ENCODE measurements at regions not wholly inside any gene's neighbourhood (a gene's known extent, or its start where the extent isn't known, plus 50 kb on each side); places are given as distances from the start of the nearest gene placed in this dataset.
"Not testable (repeated sequence)": the region's sequence is repeated elsewhere in the genome, so short reads cannot be mapped to it uniquely, and the experiment has no call there.

DNA sequence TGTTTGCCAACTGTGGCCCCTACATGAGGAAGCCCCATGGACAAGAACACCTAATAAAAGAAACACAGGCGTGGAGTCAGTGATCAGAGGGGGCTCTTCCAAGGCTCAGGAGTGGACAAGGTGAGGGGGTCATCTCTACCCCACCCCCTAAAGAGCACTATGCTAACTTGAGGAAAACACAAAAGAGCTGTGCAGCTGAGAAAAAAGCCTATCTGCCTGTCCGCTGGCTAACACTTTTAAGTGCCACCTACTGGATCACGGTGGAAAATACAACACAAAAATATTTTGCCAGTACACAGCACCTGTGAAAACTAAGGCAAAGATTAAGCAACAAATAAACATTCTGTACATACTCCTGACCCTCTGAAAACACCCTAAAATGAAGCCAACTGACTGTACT is 53.1 kb upstream of the COBL start:
- peaks cover 9% of the 10 kb centered on the region for H3K4me1 ChIP-seq
- Mint-ChIP-seq H3K4me3 (no peak overlapping the region), H3K4me1 (peaks cover 12% of the 10 kb centered on the region), H3K27ac (no peak overlapping the region), H3K36me3 (no peaks in the 10 kb centered on the region), H3K27me3 (ENCODE audit: insufficient read depth, low read depth) (peaks cover 3% of the 10 kb centered on the region), H3K9me3 (no peaks in the 10 kb centered on the region)
- H3K9ac ChIP-seq, result no peak overlapping the region
- H4K20me1 ChIP-seq (ENCODE audit: low read depth), result no peaks in the 10 kb centered on the region
- H3K4me3 ChIP-seq, result no peak overlapping the region
- H3K27me3 ChIP-seq, result no peaks in the 10 kb centered on the region
- DNase-seq (ENCODE audit: low spot score), result peak; percentile 56
- peak overlapping the region; percentile 36 for H2AFZ ChIP-seq (replicated peaks)
- no peak overlapping the region for H3K27ac ChIP-seq
- H3K36me3 ChIP-seq, result no peaks in the 10 kb centered on the region
- TF ChIP-seq CTCF (IDR thresholded peaks at IDR 0.05), result peak; percentile 61
- no peak for TF ChIP-seq EZH2phosphoT487 (IDR thresholded peaks at IDR 0.05)
- TF ChIP-seq EZH2 (IDR thresholded peaks at IDR 0.05), result no peak
- no peaks in the 10 kb centered on the region for H3K79me2 ChIP-seq (ENCODE audit: low read depth)
- no peaks in the 10 kb centered on the region for H3K9me3 ChIP-seq (ENCODE audit: low read depth)
- no peak overlapping the region for H3K4me2 ChIP-seq
- H3F3A ChIP-seq (ENCODE audit: low read depth), result peaks cover 6% of the 10 kb centered on the region

DNA sequence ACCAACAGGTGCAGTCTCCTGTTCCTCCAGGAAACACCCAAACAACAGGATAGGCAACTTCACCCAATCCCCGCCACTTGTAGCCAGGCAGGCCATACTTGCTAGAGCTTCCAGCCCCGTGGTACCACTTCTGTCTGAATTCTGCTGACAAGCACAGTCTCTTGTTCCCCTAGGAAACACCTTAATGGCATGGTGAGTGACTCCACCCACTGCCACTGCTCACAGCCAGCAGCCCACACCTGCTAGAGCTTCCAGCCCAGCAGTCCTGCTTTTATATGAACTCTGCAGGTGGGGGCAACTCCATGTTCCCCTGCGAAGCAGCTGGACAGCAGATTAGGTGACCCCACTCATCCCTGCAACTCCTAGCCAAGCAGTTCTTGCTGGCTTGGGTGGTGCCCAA is 52.6 kb upstream of the COBL start:
- not testable (repeated sequence) for H3K27me3 Mint-ChIP-seq (ENCODE audit: insufficient read depth, low read depth); H3K79me2 ChIP-seq (ENCODE audit: low read depth); H4K20me1 ChIP-seq (ENCODE audit: low read depth); H3K9me3 Mint-ChIP-seq; H3K9me3 ChIP-seq (ENCODE audit: low read depth); H3K9ac ChIP-seq; H3K27ac Mint-ChIP-seq; H3F3A ChIP-seq (ENCODE audit: low read depth); H3K4me3 ChIP-seq; H3K4me1 ChIP-seq; H3K36me3 Mint-ChIP-seq; H3K27me3 ChIP-seq; H3K4me2 ChIP-seq; H3K27ac ChIP-seq; H3K36me3 ChIP-seq; H3K4me3 Mint-ChIP-seq; H2AFZ ChIP-seq (replicated peaks); DNase-seq (ENCODE audit: low spot score)
- H3K4me1 Mint-ChIP-seq, result peaks cover 12% of the 10 kb centered on the region

GRCh38 chr7:51368334-51368733 is 51.7 kb upstream of the COBL start:
- H3K9me3 Mint-ChIP-seq, result no peaks in the 10 kb centered on the region
- Histone ChIP-seq H3K79me2 (ENCODE audit: low read depth) (no peaks in the 10 kb centered on the region), H3K4me3 (no peak overlapping the region), H3K36me3 (no peaks in the 10 kb centered on the region), H3K27ac (no peak overlapping the region), H3K4me1 (peaks cover 9% of the 10 kb centered on the region), H4K20me1 (ENCODE audit: low read depth) (no peaks in the 10 kb centered on the region), H3K4me2 (no peak overlapping the region), H3K9ac (no peak overlapping the region), H3K27me3 (no peaks in the 10 kb centered on the region), H3F3A (ENCODE audit: low read depth) (peaks cover 6% of the 10 kb centered on the region), H3K9me3 (ENCODE audit: low read depth) (no peaks in the 10 kb centered on the region), H2AFZ (replicated peaks) (no peak overlapping the region)
- no peak for DNase-seq (ENCODE audit: low spot score)
- peaks cover 5% of the 10 kb centered on the region for H3K27me3 Mint-ChIP-seq (ENCODE audit: insufficient read depth, low read depth)
- TF ChIP-seq EZH2 (IDR thresholded peaks at IDR 0.05) (no peak), EZH2phosphoT487 (IDR thresholded peaks at IDR 0.05) (no peak), CTCF (IDR thresholded peaks at IDR 0.05) (no peak)
- H3K4me1 Mint-ChIP-seq, result peaks cover 12% of the 10 kb centered on the region
- no peak overlapping the region for H3K27ac Mint-ChIP-seq
- no peaks in the 10 kb centered on the region for H3K36me3 Mint-ChIP-seq
- H3K4me3 Mint-ChIP-seq, result no peak overlapping the region

- H3K79me2 ChIP-seq (ENCODE audit: low read depth), result no peaks in the 10 kb centered on the region
- H3K36me3 Mint-ChIP-seq, result no peaks in the 10 kb centered on the region
- peaks cover 5% of the 10 kb centered on the region for H3K27me3 Mint-ChIP-seq (ENCODE audit: insufficient read depth, low read depth)
- H3F3A ChIP-seq (ENCODE audit: low read depth), result peaks cover 6% of the 10 kb centered on the region
- peaks cover 9% of the 10 kb centered on the region for H3K4me1 ChIP-seq
- H3K4me1 Mint-ChIP-seq, result peaks cover 12% of the 10 kb centered on the region
- no peak overlapping the region for H3K4me3 ChIP-seq
- no peaks in the 10 kb centered on the region for H4K20me1 ChIP-seq (ENCODE audit: low read depth)
- no peaks in the 10 kb centered on the region for H3K27me3 ChIP-seq
- no peaks in the 10 kb centered on the region for H3K36me3 ChIP-seq
- no peak for DNase-seq (ENCODE audit: low spot score)
- TF ChIP-seq EZH2 (IDR thresholded peaks at IDR 0.05) (no peak), EZH2phosphoT487 (IDR thresholded peaks at IDR 0.05) (no peak), CTCF (IDR thresholded peaks at IDR 0.05) (no peak)
- H3K9me3 ChIP-seq (ENCODE audit: low read depth), result no peaks in the 10 kb centered on the region
- no peak overlapping the region for H3K27ac Mint-ChIP-seq
- H3K27ac ChIP-seq, result no peak overlapping the region
- H2AFZ ChIP-seq (replicated peaks), result no peak overlapping the region
- H3K4me3 Mint-ChIP-seq, result no peak overlapping the region
- no peak overlapping the region for H3K9ac ChIP-seq
- H3K4me2 ChIP-seq, result no peak overlapping the region
- H3K9me3 Mint-ChIP-seq, result peaks cover 2% of the 10 kb centered on the region
Measured at GRCh38 chr7:51367614-51367968, 51.0 kb upstream of the COBL start.

Data from neural progenitor cell (in vitro differentiated cells).